PC-3 (cell line): ENCODE measurements at regions not wholly inside any gene's neighbourhood (a gene's known extent, or its start where the extent isn't known, plus 50 kb on each side); places are given as distances from the start of the nearest gene placed in this dataset.

Experiments used
- EZH2phosphoT487 ChIP-seq: fragments of 300-600 bp; sonication (generic); IDR thresholded peaks from 2 replicates; pipeline ENCODE4 v1.6.1; 2018; ENCODE audit warnings: mild to moderate bottlenecking, antibody characterized with exemption, low read length, borderline replicate concordance
- TF ChIP-seq, protein P1 (sequence below): fragments of 300-600 bp; sonication (generic); conservative IDR thresholded peaks from 2 replicates; pipeline ENCODE4 v1.5.1; 2017; ENCODE audit warnings: antibody characterized with exemption, low read depth, mild to moderate bottlenecking, low read length

- TF ChIP-seq, protein P1, sequence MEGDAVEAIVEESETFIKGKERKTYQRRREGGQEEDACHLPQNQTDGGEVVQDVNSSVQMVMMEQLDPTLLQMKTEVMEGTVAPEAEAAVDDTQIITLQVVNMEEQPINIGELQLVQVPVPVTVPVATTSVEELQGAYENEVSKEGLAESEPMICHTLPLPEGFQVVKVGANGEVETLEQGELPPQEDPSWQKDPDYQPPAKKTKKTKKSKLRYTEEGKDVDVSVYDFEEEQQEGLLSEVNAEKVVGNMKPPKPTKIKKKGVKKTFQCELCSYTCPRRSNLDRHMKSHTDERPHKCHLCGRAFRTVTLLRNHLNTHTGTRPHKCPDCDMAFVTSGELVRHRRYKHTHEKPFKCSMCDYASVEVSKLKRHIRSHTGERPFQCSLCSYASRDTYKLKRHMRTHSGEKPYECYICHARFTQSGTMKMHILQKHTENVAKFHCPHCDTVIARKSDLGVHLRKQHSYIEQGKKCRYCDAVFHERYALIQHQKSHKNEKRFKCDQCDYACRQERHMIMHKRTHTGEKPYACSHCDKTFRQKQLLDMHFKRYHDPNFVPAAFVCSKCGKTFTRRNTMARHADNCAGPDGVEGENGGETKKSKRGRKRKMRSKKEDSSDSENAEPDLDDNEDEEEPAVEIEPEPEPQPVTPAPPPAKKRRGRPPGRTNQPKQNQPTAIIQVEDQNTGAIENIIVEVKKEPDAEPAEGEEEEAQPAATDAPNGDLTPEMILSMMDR: no peak
- no peak for TF ChIP-seq EZH2phosphoT487
Observed at GRCh38 chrX:11949291-11949690, 189.0 kb upstream of the FRMPD4 start.
